HG03135 (cell line): ENCODE measurements at regions not wholly inside any gene's neighbourhood (a gene's known extent, or its start where the extent isn't known, plus 50 kb on each side); places are given as distances from the start of the nearest gene placed in this dataset.

Experiments
- ATAC-seq: cut with Tn5 transposase; IDR thresholded peaks from one replicate; pipeline ENCODE4 v1.9.1; 2021; ENCODE audit warnings: mild to moderate bottlenecking, moderate library complexity; ENCODE audit not compliant: unreplicated experiment

GRCh38 chr14:85987292-85987691 is 457.3 kb downstream of the FLRT2 start:
- no peak for ATAC-seq

GRCh38 chr14:85978582-85979250 is 448.8 kb downstream of the FLRT2 start:
- ATAC-seq: no peak

GRCh38 chr14:85974602-85975001 is 444.7 kb downstream of the FLRT2 start:
- ATAC-seq: no peak

DNA sequence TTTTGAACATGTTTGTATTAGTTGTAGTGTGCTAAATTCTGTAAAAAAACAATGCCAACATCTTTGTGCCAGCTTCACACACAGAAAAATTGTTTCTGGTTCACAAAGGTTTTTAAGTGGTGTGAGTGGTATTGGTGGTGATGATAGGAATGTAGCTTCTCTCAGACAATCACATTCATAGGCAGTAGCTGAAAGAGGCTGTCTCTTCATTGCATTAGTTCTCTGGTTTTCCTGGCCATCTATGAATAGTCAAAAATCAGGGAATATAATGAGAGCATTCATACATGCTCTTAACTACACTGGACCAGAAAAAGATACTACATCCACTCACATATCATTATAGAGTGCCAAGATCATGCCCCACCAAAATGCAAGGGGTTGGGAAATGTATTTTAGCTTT is 433.5 kb downstream of the FLRT2 start:
- ATAC-seq: no peak

DNA sequence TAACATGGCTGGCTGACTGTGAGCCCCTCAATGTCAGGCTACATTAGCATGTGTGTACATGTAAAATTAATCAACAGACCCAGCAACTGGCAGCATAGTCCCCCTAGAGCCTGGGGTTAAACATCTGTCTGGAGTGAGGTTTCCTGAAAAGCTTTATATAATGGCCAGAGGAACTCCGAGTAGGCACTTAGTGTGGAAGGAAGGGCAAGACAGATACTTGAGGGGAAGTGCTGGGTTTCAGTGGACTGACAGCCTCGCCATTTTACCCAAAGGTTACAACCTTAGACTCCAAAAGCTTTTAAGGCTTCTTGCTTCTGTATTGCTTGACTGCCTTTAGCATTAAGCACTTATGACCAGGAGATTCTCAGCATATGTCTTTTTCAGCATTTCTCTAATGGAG is 430.8 kb downstream of the FLRT2 start:
- ATAC-seq: no peak

DNA sequence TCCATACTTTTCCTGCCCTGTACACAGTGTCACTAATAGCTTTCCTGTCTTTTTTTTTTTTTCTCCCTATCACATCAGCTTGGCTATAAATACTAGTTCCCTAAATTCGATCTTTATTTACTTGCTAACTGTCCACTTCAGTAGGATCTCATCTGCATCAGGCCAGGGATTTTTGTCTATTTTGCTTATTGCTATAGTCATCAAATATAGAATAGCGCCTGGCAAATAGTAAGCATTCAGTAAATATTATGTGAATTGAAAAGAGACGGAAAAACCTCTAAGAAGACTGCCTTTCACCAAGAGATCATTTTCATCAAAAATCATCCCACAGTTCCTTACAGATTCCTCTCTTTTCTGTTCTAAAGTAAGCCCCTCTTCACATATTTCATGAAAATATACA is 429.1 kb downstream of the FLRT2 start:
- no peak for ATAC-seq

DNA sequence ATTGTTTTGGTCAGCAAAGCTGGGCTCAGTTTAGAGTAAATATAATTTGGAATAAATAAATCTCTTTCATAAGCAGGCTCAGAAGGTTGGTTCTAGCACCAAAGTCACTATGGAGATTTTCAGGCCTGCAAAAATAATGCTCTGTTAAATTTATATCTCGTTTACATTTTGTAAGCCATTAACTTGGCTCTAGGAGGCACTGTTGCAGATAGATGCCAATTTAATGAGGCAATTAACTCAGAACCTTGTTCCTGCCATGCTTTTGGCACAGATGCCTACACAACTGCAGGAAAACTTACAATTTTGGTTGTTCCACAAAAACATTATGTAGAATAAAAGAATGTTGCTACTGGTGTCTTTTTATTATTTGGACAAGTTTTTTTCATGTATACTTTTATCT is 428.1 kb downstream of the FLRT2 start:
- ATAC-seq: no peak

DNA sequence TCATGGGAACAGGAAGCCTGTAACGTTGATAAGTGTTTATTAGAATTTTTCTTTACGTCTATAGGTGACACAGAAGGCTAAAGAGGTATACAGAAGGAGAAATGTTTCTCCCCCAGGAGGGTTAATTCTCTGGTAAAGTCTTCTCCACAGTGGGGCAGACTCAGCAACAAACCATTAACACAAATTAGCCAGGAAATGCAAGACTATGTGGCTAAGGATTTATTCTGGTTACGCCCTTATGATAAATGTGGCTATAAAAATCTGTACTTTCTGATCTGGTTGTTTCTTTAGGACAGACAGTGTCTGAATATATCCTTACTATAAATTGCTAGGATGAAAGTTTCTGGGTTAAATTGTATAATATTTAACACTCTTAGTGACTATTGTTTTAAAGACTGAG is 423.3 kb downstream of the FLRT2 start:
- no peak for ATAC-seq

DNA sequence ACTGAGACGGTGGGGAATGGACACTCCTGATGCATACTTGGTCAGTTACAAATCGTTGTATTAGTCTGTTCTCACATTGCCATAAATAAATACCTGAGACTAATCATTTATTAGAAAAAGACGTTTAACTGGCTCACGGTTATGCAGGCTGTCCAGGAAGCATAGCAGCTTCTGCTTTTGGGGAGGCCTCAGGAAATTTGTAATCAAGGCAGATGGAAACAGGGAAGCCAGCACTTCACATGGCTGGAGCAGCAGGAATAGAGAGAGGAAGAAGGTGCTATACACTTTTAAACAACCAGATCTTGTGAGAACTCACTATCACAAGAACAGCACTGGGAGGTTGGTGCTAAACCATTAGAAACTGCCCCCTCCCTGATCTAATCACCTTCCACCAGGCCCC is 418.2 kb downstream of the FLRT2 start:
- ATAC-seq: no peak

- ATAC-seq: no peak
These were observed 417.7 kb downstream of the FLRT2 start for GRCh38 chr14:85947461-85948139.

GRCh38 chr14:85943192-85943591 is 413.2 kb downstream of the FLRT2 start:
- no peak for ATAC-seq

- ATAC-seq: peak; percentile 47
These were observed 404.9 kb downstream of the FLRT2 start for GRCh38 chr14:85934886-85935254.

- ATAC-seq: peak; percentile 85
These were observed 404.4 kb downstream of the FLRT2 start for GRCh38 chr14:85934123-85934885.

DNA sequence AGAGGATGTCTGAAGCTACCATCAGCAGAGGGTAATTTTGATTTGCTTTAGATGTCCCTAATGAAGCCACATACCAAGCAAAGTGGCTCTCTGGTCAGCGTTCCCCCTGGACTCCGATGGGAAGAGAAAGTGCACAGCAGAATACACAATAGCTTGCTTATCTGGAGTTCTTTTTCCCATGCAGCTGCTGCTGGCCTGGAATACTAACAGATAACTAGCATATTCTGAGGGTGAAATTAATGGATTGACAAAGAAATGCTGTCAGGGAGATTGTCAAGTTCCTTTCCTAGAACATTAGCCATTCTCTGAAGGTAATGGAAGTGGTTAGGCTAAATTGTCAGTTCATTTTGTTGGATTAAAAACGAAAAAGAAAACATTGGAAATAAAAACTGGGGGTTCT is 391.3 kb downstream of the FLRT2 start:
- ATAC-seq: no peak

GRCh38 chr14:85917716-85918115 is 387.8 kb downstream of the FLRT2 start:
- ATAC-seq: no peak

- no peak for ATAC-seq
These were observed 385.8 kb downstream of the FLRT2 start for GRCh38 chr14:85915711-85916110.

DNA sequence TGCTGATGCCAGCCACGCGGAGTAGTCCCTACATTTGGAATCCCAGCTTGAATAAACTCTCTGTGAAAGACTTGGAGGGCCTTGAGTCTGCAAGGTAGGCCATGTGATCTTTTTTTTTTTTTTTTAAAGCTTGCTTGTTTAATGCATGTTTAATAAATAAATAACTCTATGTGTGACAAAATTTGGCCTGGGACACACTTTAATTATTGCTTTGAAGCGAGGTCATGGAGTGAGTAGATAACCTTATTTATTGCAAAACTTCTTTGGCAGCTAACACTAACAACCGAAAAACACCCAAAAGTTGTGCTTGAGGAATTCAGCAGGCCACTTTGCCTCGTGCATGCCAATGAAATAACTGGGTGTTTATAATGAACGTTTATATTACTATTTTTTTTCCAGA is 382.2 kb downstream of the FLRT2 start:
- ATAC-seq: no peak

- no peak for ATAC-seq
These were observed 381.1 kb downstream of the FLRT2 start for GRCh38 chr14:85911044-85911443.

DNA sequence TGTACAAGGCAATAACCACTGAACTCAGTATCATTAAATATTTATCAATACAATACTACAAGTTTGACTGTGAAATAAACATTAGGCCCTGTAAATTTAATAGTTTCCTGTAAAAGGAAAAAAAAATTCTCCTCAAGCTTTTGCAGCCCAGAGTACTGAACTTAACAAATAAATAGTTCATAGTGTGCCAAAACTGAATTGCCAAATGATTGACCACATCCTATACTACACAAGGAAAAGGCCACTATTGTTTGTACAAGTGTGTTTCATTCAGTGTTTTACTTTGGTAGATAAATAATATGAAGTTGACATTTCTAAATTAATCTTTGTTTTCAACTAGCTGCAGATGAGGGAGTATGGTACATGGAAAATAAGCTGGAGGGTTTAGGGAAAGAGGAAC is 379.6 kb downstream of the FLRT2 start:
- ATAC-seq: no peak

DNA sequence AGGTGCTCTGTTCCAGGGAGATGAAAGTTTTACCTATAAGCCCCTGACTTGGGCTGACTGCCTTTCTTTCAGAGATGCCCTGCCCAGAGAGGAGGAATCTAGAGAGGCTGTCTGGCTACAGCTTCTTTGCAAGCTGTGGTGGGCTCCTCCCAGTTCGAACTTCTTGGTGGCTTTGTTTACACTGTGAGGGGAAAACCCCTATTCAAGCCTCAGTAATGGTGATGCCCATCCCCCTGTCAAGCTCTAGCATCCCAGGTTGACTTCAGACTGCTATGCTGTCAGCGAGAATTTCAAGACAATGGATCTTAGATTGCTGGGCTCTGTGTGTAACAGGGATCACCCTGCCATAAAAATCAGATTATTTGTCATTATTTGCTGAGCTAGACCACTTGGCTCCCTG is 377.6 kb downstream of the FLRT2 start:
- no peak for ATAC-seq

- ATAC-seq: no peak
These were observed 367.9 kb downstream of the FLRT2 start for GRCh38 chr14:85897808-85898207.

- ATAC-seq: no peak
These were observed 365.7 kb downstream of the FLRT2 start for GRCh38 chr14:85895603-85896002.
